ENCODE measurements at regions not wholly inside any gene's neighbourhood (a gene's known extent, or its start where the extent isn't known, plus 50 kb on each side); places are given as distances from the start of the nearest gene placed in this dataset.
"Not testable (repeated sequence)": the region's sequence is repeated elsewhere in the genome, so short reads cannot be mapped to it uniquely, and the experiment has no call there.

GRCh38 chr9:29968831-29969230, 2395.6 kb upstream of the C9orf72 start:
- DNase-seq = no peak

GRCh38 chr9:29969408-29969807, 2396.1 kb upstream of the C9orf72 start:
- no peak for DNase-seq

DNA sequence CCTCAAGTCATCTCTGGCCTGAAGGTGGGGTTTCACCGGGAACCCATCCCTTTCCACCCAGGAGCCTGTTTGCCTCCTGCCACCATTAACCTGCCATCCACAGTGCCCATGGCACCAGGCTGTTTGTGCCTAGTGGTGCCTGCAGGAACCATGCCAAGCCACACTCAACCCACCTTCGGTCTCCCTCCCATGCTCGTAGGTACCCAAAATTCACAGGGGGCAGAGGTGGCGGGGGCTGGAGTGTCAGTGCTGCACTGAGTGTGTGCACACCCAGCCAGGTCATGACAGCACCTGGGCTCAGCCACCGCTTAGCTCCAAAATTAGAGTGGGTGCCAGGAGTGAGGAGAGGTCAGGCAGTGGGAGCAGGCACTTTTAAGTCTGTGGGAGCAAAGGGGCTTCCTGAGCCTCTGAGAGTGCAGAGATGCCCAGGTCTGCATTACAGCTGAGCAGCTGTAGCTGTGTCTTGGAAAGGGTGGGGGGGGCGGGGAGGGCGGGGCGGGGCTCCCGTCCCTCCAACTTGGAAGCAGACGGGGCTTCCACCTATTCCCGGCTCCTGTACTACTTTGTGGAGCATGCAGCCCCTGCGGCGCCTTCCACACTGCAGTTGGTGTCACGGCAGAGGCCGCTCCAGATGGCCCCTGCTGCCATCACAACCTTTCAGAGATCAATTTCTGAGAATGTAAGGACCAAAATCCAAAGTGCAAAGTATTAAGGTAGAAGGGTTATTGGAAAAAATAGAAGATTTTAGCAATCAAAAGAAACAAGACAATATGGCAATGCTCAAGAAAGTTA, 2396.8 kb upstream of the C9orf72 start:
- no peak for DNase-seq

DNA sequence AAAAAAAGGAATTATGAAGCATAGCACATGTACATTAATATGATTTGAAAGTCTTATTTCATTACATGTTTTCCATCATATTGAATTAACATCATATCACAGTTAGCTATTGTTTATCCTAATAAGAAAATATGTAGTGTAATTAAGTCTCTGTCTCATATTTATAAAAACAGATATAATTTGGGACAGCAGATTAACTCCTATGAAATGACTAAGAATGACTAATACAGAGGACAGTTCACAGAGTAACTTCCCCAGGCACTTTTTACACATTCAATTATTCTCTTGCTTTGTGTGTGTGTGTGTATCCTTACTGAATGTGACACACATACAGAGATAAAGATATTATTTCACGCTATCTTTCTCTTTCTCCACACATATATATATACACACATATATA, 2400.9 kb upstream of the C9orf72 start:
- no peak for DNase-seq

- no peak for DNase-seq
These were observed 2403.7 kb upstream of the C9orf72 start for GRCh38 chr9:29976981-29977380.

DNA sequence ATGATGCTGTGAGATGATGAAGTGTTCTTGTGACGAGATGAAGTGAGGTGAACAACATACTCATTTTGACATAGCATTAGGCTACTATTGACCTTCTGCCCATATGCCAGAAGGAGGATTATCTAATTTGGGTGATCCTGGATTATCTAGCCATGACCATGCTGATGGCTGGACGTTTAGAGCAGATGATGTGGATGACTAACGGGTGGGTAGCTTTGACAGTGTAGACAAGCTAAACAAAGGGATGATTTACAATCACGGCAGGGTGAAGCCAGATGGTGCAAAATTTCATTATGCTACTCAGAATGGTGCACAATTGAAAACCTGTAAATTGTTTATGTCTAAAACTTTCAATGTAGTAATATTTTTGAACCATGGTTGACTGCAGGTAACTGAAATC, 2403.4 kb upstream of the ACO1 start:
- DNase-seq = no peak

DNA sequence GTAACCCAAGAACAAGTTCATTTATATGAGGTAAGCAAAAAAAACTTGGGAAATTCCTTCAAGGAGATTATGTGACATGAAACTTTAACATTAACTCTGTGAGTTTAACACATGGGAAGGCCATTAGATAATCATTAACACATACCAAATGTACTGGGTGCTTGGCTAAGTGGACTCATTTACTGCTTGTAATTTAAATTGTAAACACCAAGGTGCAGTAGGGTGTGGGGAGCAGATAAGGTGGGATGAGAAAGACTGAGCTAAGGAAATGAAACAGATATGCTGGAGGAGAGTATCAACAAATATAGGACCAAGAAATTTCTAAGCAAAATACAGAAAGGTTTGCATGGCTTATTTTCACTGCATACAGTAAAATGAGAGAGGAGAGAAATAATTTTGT, 2384.8 kb upstream of the ACO1 start:
- no peak for DNase-seq

- no peak for DNase-seq
These were observed 2373.8 kb upstream of the ACO1 start for GRCh38 chr9:30010691-30011090.

- DNase-seq = no peak
These were observed 2371.8 kb upstream of the ACO1 start for GRCh38 chr9:30012622-30013021.

DNA sequence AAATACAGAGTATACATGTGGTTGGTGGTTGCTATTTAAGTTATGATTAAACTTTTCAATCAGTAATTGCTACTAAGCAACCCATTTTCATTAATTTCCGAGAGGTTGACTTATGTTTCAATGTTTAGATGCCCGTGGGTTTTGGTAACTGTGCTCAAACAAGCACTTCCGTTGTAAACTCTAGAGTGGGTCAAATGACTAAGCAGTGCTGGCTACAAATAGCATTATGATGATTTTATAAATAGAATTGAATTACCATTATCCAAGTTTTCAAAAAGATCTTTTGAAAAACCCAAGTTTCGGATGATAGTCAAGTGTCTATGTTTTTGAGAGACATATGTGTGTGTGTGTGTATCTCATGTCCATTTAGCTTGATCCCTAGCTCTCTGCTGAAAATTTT, 2369.4 kb upstream of the ACO1 start:
- no peak for DNase-seq

DNA sequence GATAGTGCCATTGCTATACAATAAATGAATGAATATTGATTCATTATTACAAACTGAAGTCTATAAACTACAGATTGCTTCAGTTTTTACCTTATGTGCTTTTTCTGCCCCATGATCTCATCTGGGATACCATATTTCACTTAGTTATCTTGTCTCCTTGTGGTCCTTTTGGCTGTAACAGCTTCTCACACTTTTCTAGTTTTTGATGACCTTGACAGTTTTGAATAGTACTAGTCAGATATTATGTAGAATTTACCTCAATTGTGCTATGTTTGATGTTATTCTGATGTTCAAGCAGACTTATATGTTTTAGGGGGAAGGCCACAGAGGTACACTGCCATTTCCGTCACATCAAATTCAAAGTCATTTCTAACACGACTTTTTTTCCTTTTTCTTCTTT, 2364.3 kb upstream of the ACO1 start:
- no peak for DNase-seq

DNA sequence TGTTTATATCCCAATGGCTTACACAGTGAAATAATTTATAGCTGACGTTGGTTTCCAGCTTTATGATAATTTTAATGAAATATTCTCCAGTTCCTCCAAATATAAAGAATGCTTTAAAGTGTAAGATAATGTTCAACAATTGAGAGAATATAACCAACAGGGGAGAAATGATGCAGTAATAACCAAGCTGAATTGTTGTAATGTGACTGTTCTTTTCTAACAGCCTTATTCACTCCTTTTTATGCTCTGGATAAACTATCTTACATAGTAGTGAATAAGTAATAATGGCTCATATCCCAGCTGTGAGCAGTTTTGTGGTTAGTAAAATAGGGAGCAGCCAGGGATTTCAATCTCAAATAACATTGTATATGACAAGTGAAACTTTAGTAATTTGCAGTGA, 2348.7 kb upstream of the ACO1 start:
- no peak for DNase-seq

DNA sequence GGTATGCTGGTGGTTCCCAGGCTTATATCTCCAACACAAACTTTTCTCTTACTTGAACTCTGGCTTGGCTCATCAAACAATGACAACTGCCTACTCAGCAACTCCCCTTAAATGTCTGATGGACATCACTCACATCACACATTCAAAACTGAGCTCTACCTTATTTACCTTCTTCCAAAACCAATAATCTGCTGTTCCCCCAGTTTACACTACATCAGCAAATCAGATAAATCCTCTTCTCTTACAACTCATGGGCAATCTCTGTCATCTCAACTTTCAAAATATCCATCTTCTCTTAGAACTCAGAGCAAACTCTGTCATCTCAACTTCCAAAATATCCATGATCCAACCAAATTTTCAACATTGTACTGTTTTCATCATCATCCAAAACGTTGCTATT, 2347.9 kb upstream of the ACO1 start:
- DNase-seq = no peak

DNA sequence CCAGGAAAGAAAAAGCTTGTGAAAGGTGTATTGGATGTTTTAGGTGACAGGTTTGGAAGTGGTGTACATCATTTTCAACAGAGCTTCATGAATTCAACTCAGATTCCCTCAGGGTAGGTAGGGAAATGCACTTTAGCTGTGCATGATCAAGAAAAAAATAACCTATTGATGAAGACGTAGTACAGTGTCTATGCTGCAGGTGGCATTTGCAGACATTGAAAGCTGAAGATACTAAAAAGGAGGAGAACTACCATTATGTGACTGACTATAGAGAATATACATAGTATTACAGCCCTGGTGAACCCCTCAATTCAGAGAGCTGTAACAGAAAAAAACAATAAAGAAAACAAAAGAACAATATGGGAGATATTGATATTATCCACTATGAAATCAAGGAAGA, 2344.7 kb upstream of the ACO1 start:
- DNase-seq = no peak

DNA sequence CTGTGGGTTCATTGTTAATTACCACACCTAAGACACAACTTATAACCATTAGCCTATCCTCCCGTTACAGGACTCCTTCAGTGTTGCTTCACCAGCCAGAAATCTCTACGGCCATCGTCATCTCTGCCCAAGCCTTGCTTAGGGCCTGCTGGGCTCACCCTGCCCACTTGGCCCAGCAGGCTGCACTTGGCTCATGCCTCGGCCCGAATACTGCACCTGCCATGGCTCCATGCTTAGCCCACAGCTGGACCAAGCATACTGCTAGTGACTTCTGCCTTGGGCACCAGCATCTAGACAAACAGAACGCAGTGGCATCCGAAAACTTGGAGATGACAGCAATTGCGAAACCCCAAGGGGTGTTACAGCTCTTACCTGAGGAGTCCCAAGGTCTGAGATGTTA, 2336.0 kb upstream of the ACO1 start:
- DNase-seq = no peak

- DNase-seq = no peak
These were observed 2326.0 kb upstream of the ACO1 start for GRCh38 chr9:30058463-30058862.

DNA sequence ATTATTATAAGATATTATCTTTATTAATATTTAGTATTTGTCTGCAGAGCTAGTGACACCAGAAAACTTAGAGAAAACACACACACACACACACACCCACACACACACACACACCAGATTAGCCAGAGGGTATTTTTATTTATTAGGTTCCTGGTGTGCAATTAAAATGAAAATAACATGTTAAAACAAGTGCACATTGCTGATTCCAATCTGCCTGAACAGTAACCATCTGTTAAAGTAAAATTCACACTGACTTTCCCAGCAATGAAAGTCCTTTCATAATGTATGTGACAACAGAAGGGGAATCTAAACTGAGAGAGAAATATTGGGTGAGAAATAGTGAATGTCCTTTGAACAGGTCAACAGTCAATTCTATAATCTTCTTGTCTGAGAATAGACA, 2323.5 kb upstream of the ACO1 start:
- DNase-seq = no peak

GRCh38 chr9:30065888-30066287, 2318.6 kb upstream of the ACO1 start:
- DNase-seq = no peak

DNA sequence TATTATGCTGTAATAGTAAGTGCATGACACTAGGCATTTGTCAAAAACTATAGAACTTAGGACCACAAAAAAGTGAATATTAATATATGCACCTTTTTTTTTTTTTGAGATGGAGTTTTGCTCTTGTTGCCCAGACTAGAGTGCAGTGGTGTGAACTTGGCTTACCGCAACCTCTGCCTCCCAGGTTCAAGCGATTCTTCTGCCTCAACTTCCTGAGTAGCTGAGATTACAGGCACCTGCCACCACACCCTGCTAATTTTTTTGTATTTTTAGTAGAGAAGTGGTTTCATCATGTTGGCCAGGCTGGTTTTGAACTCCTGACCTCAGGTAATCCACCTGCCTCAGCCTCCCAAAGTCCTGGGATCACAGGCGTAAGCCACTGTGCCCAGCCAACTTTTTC, 2315.2 kb upstream of the ACO1 start:
- DNase-seq = not testable (repeated sequence)

GRCh38 chr9:30075022-30075421, 2309.4 kb upstream of the ACO1 start:
- DNase-seq = no peak

DNA sequence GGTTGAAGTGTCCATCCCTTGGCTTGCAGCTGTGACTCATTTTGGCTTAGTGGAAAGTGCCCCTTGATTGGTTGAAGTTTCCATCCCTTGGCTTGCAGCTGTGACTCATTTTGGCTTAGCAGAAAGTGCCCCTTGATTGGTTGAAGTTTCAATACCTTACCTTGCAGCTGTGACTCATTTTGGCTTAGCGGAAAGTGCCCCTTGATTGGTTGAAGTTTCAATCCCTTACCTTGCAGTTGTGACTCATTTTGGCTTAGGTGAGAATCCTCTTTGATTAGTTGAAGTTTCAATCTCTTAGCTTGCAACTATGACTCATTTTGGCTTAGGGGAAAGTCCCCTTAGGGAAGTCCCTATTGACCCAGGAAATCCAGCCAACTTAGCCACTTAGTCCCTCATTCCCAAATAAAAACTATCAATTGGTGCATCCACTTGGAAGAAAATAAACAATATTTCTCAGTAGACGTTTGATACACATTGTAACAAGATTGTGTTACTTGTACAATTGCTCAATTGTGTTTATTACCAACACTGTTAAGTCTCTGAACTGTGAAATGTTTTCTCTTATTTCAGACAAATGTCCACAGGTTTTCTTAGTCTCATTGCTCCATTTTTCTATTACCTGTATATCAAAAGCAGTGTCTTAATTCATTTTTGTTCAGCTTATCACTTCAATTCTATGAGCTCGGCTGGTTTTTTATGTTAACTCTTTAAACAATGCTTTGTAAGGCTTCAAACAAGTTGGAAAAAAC, 2308.8 kb upstream of the ACO1 start:
- DNase-seq = no peak

DNA sequence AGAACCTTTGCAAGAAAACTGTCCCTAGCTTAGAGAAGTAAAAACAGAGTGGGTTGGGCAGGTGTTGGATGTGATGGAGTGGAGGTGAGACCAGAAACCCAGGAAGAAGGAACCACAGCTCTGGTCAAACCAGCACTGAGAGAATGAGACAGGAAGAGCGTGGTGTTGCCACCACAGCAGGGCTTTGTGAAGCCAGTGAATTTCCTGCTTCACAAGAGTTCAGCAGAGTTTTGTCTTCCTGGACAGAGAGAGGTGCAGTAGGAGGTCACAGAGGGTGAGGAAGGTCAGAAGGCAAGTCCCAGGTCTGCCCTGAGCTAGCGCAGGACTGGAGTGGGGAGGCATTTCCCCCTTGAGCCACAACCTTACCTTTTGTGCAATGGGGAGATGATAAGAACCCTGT, 2306.2 kb upstream of the ACO1 start:
- no peak for DNase-seq

GRCh38 chr9:30089428-30089827, 2295.0 kb upstream of the ACO1 start:
- DNase-seq = no peak

GRCh38 chr9:30103647-30104394, 2280.6 kb upstream of the ACO1 start:
- DNase-seq = no peak
